Osteoblast (primary cell): ENCODE measurements at regions not wholly inside any gene's neighbourhood (a gene's known extent, or its start where the extent isn't known, plus 50 kb on each side); places are given as distances from the start of the nearest gene placed in this dataset.

Experiments
- DNase-seq: peaks from one replicate; pipeline ENCODE4 v3.0.0; 2011; ENCODE audit warnings: low spot score, mixed read lengths; ENCODE audit not compliant: insufficient read length; ENCODE audit errors: missing footprints
- H2AFZ ChIP-seq: 2 replicates; pipeline ENCODE4 v1.6.0; 2011; ENCODE audit warnings: mild to moderate bottlenecking, low read length
- H3K27ac ChIP-seq: 2 replicates; pipeline ENCODE4 v1.5.1; 2011; ENCODE audit warnings: mild to moderate bottlenecking, low read depth, low read length, moderate library complexity
- H3K27me3 ChIP-seq: 2 replicates; pipeline ENCODE4 v1.6.0; 2012; ENCODE audit warnings: mild to moderate bottlenecking, control low read depth, inconsistent platforms, low read length, moderate library complexity; ENCODE audit not compliant: insufficient read depth
- H3K36me3 ChIP-seq: 2 replicates; pipeline ENCODE4 v1.5.1; 2011; ENCODE audit warnings: mild to moderate bottlenecking, low read length, control low read depth, moderate library complexity; ENCODE audit not compliant: insufficient read depth
- H3K4me1 ChIP-seq: 2 replicates; pipeline ENCODE4 v1.5.1; 2011; ENCODE audit warnings: mild to moderate bottlenecking, low read length, control low read depth, moderate library complexity; ENCODE audit not compliant: insufficient read depth
- H3K4me2 ChIP-seq: 2 replicates; pipeline ENCODE4 v1.6.0; 2011; ENCODE audit warnings: mild to moderate bottlenecking, low read length; ENCODE audit not compliant: insufficient read depth
- H3K4me3 ChIP-seq: fragments of 200-600 bp; sonication (generic); 3 replicates; pipeline ENCODE4 v1.5.1; 2012; ENCODE audit warnings: mild to moderate bottlenecking, low read length, inconsistent platforms; ENCODE audit not compliant: insufficient read depth
- H3K79me2 ChIP-seq: 2 replicates; pipeline ENCODE4 v1.6.0; 2012; ENCODE audit warnings: mild to moderate bottlenecking, low read length, control low read depth, inconsistent platforms; ENCODE audit not compliant: insufficient read depth
- H3K9me3 ChIP-seq: 2 replicates; pipeline ENCODE4 v1.5.1; 2011; ENCODE audit warnings: low read depth, low read length, control low read depth
- H4K20me1 ChIP-seq: 2 replicates; pipeline ENCODE4 v1.6.0; 2012; ENCODE audit warnings: mild to moderate bottlenecking, low read length, control low read depth; ENCODE audit not compliant: insufficient read depth
- CTCF ChIP-seq: IDR thresholded peaks from 2 replicates; pipeline ENCODE4 v1.5.1; 2011; ENCODE audit warnings: mild to moderate bottlenecking, low read depth, low read length, moderate library complexity; ENCODE audit errors: extremely low read depth

GRCh38 chr2:71859211-71859847 is 288.3 kb downstream of the CYP26B1 start:
- Histone ChIP-seq H4K20me1 (no peaks in the 10 kb centered on the region), H3K36me3 (no peaks in the 10 kb centered on the region), H3K27ac (no peak overlapping the region), H3K4me3 (no peak overlapping the region), H3K4me1 (no peaks in the 10 kb centered on the region), H2AFZ (no peak overlapping the region), H3K4me2 (no peak overlapping the region), H3K27me3 (peaks cover 1% of the 10 kb centered on the region), H3K9me3 (no peaks in the 10 kb centered on the region), H3K79me2 (no peaks in the 10 kb centered on the region)
- TF ChIP-seq CTCF: no peak
- no peak for DNase-seq

GRCh38 chr2:71858071-71858470 is 289.6 kb downstream of the CYP26B1 start:
- Histone ChIP-seq H3K9me3 (no peaks in the 10 kb centered on the region), H3K36me3 (no peaks in the 10 kb centered on the region), H3K79me2 (no peaks in the 10 kb centered on the region), H3K27me3 (peaks cover 10% of the 10 kb centered on the region), H3K27ac (no peak overlapping the region), H3K4me1 (no peaks in the 10 kb centered on the region), H3K4me3 (no peak overlapping the region), H2AFZ (no peak overlapping the region), H3K4me2 (no peak overlapping the region), H4K20me1 (no peaks in the 10 kb centered on the region)
- no peak for DNase-seq
- TF ChIP-seq CTCF: no peak

- Histone ChIP-seq H4K20me1 (no peaks in the 10 kb centered on the region), H2AFZ (no peak overlapping the region), H3K4me1 (no peaks in the 10 kb centered on the region), H3K9me3 (no peaks in the 10 kb centered on the region), H3K4me3 (no peak overlapping the region), H3K79me2 (no peaks in the 10 kb centered on the region), H3K27me3 (peaks cover 14% of the 10 kb centered on the region), H3K27ac (no peak overlapping the region), H3K4me2 (no peak overlapping the region), H3K36me3 (no peaks in the 10 kb centered on the region)
- TF ChIP-seq CTCF: no peak
- no peak for DNase-seq
These were observed 290.0 kb downstream of the CYP26B1 start for GRCh38 chr2:71857636-71858035.

- no peak for TF ChIP-seq CTCF
- Histone ChIP-seq H3K27ac (no peak overlapping the region), H3K27me3 (peaks cover 16% of the 10 kb centered on the region), H3K79me2 (no peaks in the 10 kb centered on the region), H3K9me3 (no peaks in the 10 kb centered on the region), H3K4me1 (no peaks in the 10 kb centered on the region), H3K4me3 (no peak overlapping the region), H3K4me2 (no peak overlapping the region), H2AFZ (no peak overlapping the region), H4K20me1 (no peaks in the 10 kb centered on the region), H3K36me3 (no peaks in the 10 kb centered on the region)
- no peak for DNase-seq
These were observed 290.7 kb downstream of the CYP26B1 start for GRCh38 chr2:71856773-71857525.
